HepG2 (cell line): ENCODE measurements at regions not wholly inside any gene's neighbourhood (a gene's known extent, or its start where the extent isn't known, plus 50 kb on each side); places are given as distances from the start of the nearest gene placed in this dataset.

ENCODE experiments used
- ATAC-seq: fragments of 200-7000 bp; cut with Tn5 transposase; 3 replicates; pipeline ENCODE4 v1.9.1; 2020; ENCODE audit warnings: mild to moderate bottlenecking, moderate library complexity
- BruUV-seq: library from RNA; stranded (reverse); fragments of 400-500 nt; replicated peaks from 2 replicates; lab custom pipeline; 2021; lab: Mats Ljungman, UMichigan
- CTCF ChIA-PET: fragments of 300-600 bp; formaldehyde crosslinking; extraction: SDS; loops from one replicate; lab custom pipeline; 2021; ENCODE audit warnings: low total read pairs, inconsistent platforms, low intra/inter-chr PET ratio; lab: Yijun Ruan, JAX
- POLR2A ChIA-PET: fragments of 350-600 bp; sonication (Branson Sonifier 250); formaldehyde crosslinking; loops from one replicate; lab custom pipeline; 2020; ENCODE audit warnings: antibody characterized with exemption, inconsistent platforms; lab: Yijun Ruan, JAX
- DNase-seq: peaks from one replicate; pipeline ENCODE4 v3.0.0-alpha.2; 2015; ENCODE audit warnings: low spot score
- FAIRE-seq: peaks from 3 replicates; lab custom pipeline; 2011; peaks lifted over from hg19 to GRCh38; lab: Jason Lieb, UNC
- H2AFZ ChIP-seq: one replicate; pipeline ENCODE4 v1.6.1; 2011; ENCODE audit warnings: low read length, inconsistent platforms
- H3K27ac ChIP-seq: fragments of 300-600 bp; 3 replicates; pipeline ENCODE4 v1.8.0; 2011; ENCODE audit warnings: mixed run types, mild to moderate bottlenecking, mixed read lengths, low read length, inconsistent platforms; ENCODE audit not compliant: insufficient read depth; ENCODE audit errors: extremely low read length
- H3K27me3 ChIP-seq, 2 experiments: fragments of 200-600 bp in 1 of 2; 2 replicates in 1 of 2; 3 replicates in 1 of 2; pipeline versions ENCODE4 v1.6.0 to v1.8.0; 2011; ENCODE audit warnings: low read length in 2 of 2, mild to moderate bottlenecking in 2 of 2, moderate library complexity in 2 of 2, inconsistent platforms in 1 of 2; ENCODE audit not compliant: insufficient read depth in 2 of 2, control insufficient read depth in 1 of 2
- H3K36me3 ChIP-seq, 2 experiments: fragments of 200-600 bp in 1 of 2; replicated peaks in 1 of 2; 2 replicates in 1 of 2; 3 replicates in 1 of 2; pipeline versions ENCODE4 v1.5.1 to v1.8.0; 2011; ENCODE audit warnings: low read length in 2 of 2, inconsistent platforms in 1 of 2; ENCODE audit not compliant: insufficient read depth in 2 of 2, control insufficient read depth in 1 of 2
- H3K4me1 ChIP-seq: 2 replicates; pipeline ENCODE4 v1.5.1; 2012; ENCODE audit warnings: low read length, inconsistent platforms; ENCODE audit not compliant: insufficient read depth
- H3K4me2 ChIP-seq: 2 replicates; pipeline ENCODE4 v1.6.0; 2011; ENCODE audit warnings: low read depth, low read length, inconsistent platforms
- H3K4me3 ChIP-seq, 3 experiments: fragments of 200-600 bp in 1 of 3; sonication (generic), shearing (Covaris generic) in 1 of 3; replicated peaks in 1 of 3; 2 replicates each; pipeline ENCODE4 v1.5.1; 2011 to 2016; ENCODE audit warnings: low read length in 3 of 3, inconsistent platforms in 2 of 3, low read depth in 2 of 3, mild to moderate bottlenecking in 2 of 3, control low read depth in 1 of 3, mixed read lengths in 1 of 3; ENCODE audit not compliant: insufficient read depth in 1 of 3
- H3K79me2 ChIP-seq: one replicate; pipeline ENCODE4 v1.6.1; 2011; ENCODE audit warnings: low read length, inconsistent platforms; ENCODE audit not compliant: insufficient read depth
- H3K9ac ChIP-seq: 2 replicates; pipeline ENCODE4 v1.6.0; 2011; ENCODE audit warnings: mild to moderate bottlenecking, low read depth, low read length, inconsistent platforms; ENCODE audit not compliant: insufficient read depth
- H3K9me3 ChIP-seq: 2 replicates; pipeline ENCODE4 v1.5.1; 2012; ENCODE audit warnings: mild to moderate bottlenecking, low read length
- H4K20me1 ChIP-seq: 2 replicates; pipeline ENCODE4 v1.6.0; 2011; ENCODE audit warnings: inconsistent platforms, mild to moderate bottlenecking, low read length, moderate library complexity; ENCODE audit not compliant: insufficient read depth
- BCL6 ChIP-seq: IDR thresholded peaks from 2 replicates; pipeline ENCODE4 v1.6.1; 2016; ENCODE audit warnings: missing genetic modification reagents, missing compliant biosample characterization
- CERS6 ChIP-seq: sonication (generic); formaldehyde crosslinking; IDR thresholded peaks from 2 replicates; pipeline ENCODE4 v1.5.0; 2020; ENCODE audit warnings: missing genetic modification reagents
- HNRNPL ChIP-seq: fragments of 200-400 bp; formaldehyde crosslinking; IDR thresholded peaks from 2 replicates; pipeline ENCODE4 v1.6.1; 2017; ENCODE audit warnings: mild to moderate bottlenecking, low read depth, low read length
- ISL2 ChIP-seq: sonication (generic); formaldehyde crosslinking; IDR thresholded peaks from 2 replicates; pipeline ENCODE4 v1.5.0; 2020; ENCODE audit warnings: missing genetic modification reagents
- PAF1 ChIP-seq: IDR thresholded peaks from 2 replicates; pipeline ENCODE4 v1.6.1; 2016; ENCODE audit warnings: missing genetic modification reagents, missing compliant biosample characterization
- PAX8 ChIP-seq: sonication (generic); formaldehyde crosslinking; IDR thresholded peaks from 2 replicates; pipeline ENCODE4 v1.8.0; 2022; ENCODE audit warnings: mild to moderate bottlenecking, missing genetic modification reagents, borderline replicate concordance
- PRPF4 ChIP-seq: fragments of 200-400 bp; formaldehyde crosslinking; IDR thresholded peaks from 2 replicates; pipeline ENCODE4 v1.6.1; 2016; ENCODE audit warnings: low read length, low read depth; ENCODE audit not compliant: poor library complexity, severe bottlenecking
- RORA ChIP-seq: sonication (generic); formaldehyde crosslinking; IDR thresholded peaks from 2 replicates; pipeline ENCODE4 v1.5.0; 2020; ENCODE audit warnings: mild to moderate bottlenecking, missing genetic modification reagents, moderate library complexity
- SNAPC5 ChIP-seq: sonication (generic); formaldehyde crosslinking; IDR thresholded peaks from 2 replicates; pipeline ENCODE4 v1.8.1; 2023; ENCODE audit warnings: mild to moderate bottlenecking, missing genetic modification reagents, borderline replicate concordance
- TRAFD1 ChIP-seq: sonication (generic); formaldehyde crosslinking; IDR thresholded peaks from 2 replicates; pipeline ENCODE4 v1.5.1; 2020; ENCODE audit warnings: missing genetic modification reagents, mild to moderate bottlenecking, borderline replicate concordance
- U2AF2 ChIP-seq: fragments of 200-400 bp; formaldehyde crosslinking; IDR thresholded peaks from 2 replicates; pipeline ENCODE4 v1.6.1; 2017; ENCODE audit warnings: low read depth, mild to moderate bottlenecking, low read length
- ZBTB2 ChIP-seq: sonication (generic); formaldehyde crosslinking; IDR thresholded peaks from 2 replicates; pipeline ENCODE4 v1.8.0; 2022; ENCODE audit warnings: low read depth, missing genetic modification reagents
- ZNF234 ChIP-seq: sonication (generic); formaldehyde crosslinking; conservative IDR thresholded peaks from 2 replicates; pipeline ENCODE4 v1.5.1; 2020; ENCODE audit warnings: mild to moderate bottlenecking, missing genetic modification reagents
- ZNF264 ChIP-seq: sonication (generic); formaldehyde crosslinking; IDR thresholded peaks from 2 replicates; pipeline ENCODE4 v1.4.0; 2020; ENCODE audit warnings: missing genetic modification reagents
- ZNF30 ChIP-seq: sonication (generic); formaldehyde crosslinking; IDR thresholded peaks from 2 replicates; pipeline ENCODE4 v1.5.0; 2020; ENCODE audit warnings: mild to moderate bottlenecking, missing genetic modification reagents
- ZNF329 ChIP-seq: sonication (generic); formaldehyde crosslinking; IDR thresholded peaks from 2 replicates; pipeline ENCODE4 v1.9.0; 2021; ENCODE audit warnings: low read depth, mild to moderate bottlenecking, missing genetic modification reagents
- ZNF564 ChIP-seq: sonication (generic); formaldehyde crosslinking; IDR thresholded peaks from 2 replicates; pipeline ENCODE4 v1.8.1; 2023; ENCODE audit warnings: mild to moderate bottlenecking, missing genetic modification reagents
- WGBS: methylation state at CpG from one replicate; pipeline ENCODE4 v1.1.6; 2017; ENCODE audit warnings: low lambda C conversion rate; 5-methylcytosine and 5-hydroxymethylcytosine counted together
- in situ Hi-C: cut with HindIII; loops from 2 replicates; pipeline ENCODE4 v1.10.0; 2017; ENCODE audit warnings: low pct_unique_long_range_greater_than_20kb; ENCODE audit not compliant: extremely low pct_ligation_motif_present
- intact Hi-C: fragments of 100-400 bp; cut with micrococcal nuclease; formaldehyde crosslinking; loops from one replicate; pipeline ENCODE4 v1.10.0; 2022; ENCODE audit not compliant: unreplicated experiment

- FAIRE-seq (no peak), ATAC-seq (no peak)
- ChIA-PET POLR2A (no interaction called here), CTCF (no interaction called here)
- H2AFZ ChIP-seq: no peak overlapping the region
- no peaks in the 10 kb centered on the region for H3K79me2 ChIP-seq
- no peak overlapping the region for H3K4me2 ChIP-seq
- H3K9me3 ChIP-seq: no peaks in the 10 kb centered on the region
- H3K9ac ChIP-seq: no peak overlapping the region
- intact Hi-C loops (no loop called here), in situ Hi-C loops (no loop called here)
- no peak overlapping the region for H3K4me3 ChIP-seq
- H3K27me3 ChIP-seq: no peaks in the 10 kb centered on the region
- H3K36me3 ChIP-seq: no peaks in the 10 kb centered on the region
- no peaks in the 10 kb centered on the region for H3K4me1 ChIP-seq
- TF ChIP-seq CERS6 (CRISPR knock-in tag) (no peak), HNRNPL (no peak), BCL6 (no peak), ZNF264 (CRISPR knock-in tag) (no peak), ZNF564 (CRISPR knock-in tag) (no peak), ISL2 (no peak), SNAPC5 (no peak), PRPF4 (no peak), PAF1 (CRISPR knock-in tag) (no peak), TRAFD1 (CRISPR knock-in tag) (no peak), ZNF234 (no peak), RORA (no peak), ZNF30 (CRISPR knock-in tag) (no peak), ZNF329 (CRISPR knock-in tag) (no peak), U2AF2 (no peak), PAX8 (CRISPR knock-in tag) (no peak), ZBTB2 (CRISPR knock-in tag) (no peak)
- TF ChIP-seq, all 625 proteins: peak for 0
- no TSS peak for BruUV-seq
- Histone ChIP-seq H3K27ac (no peak overlapping the region), H4K20me1 (no peaks in the 10 kb centered on the region)
- no peak for DNase-seq
- WGBS: 26% methylated on average over 3 of the region's 3 CpGs
These were observed 622.3 kb upstream of the PLXNA2 start for GRCh38 chr1:208866386-208866955.
